Urinary bladder (tissue), 4 donors: ENCODE measurements at regions not wholly inside any gene's neighbourhood (a gene's known extent, or its start where the extent isn't known, plus 50 kb on each side); places are given as distances from the start of the nearest gene placed in this dataset. TPM values are rescaled to one million over a fixed set of nuclear protein-coding genes. Genes with fewer than 3 reads are reported as not detected.
"Not testable (repeated sequence)": the region's sequence is repeated elsewhere in the genome, so short reads cannot be mapped to it uniquely, and the experiment has no call there.

ENCODE experiments used
- DNase-seq: peaks from one replicate; pipeline ENCODE4 v3.0.0-alpha.2; 2015; ENCODE audit errors: extremely low spot score
- H3K27ac ChIP-seq: one replicate; pipeline ENCODE4 v1.5.1; 2013; ENCODE audit warnings: low read depth, mild to moderate bottlenecking, moderate library complexity
- H3K36me3 ChIP-seq: one replicate; pipeline ENCODE4 v1.6.1; 2013; ENCODE audit warnings: mild to moderate bottlenecking, moderate library complexity; ENCODE audit not compliant: insufficient read depth
- H3K4me1 ChIP-seq: one replicate; pipeline ENCODE4 v1.6.1; 2013; ENCODE audit warnings: mild to moderate bottlenecking, moderate library complexity; ENCODE audit not compliant: insufficient read depth
- H3K4me3 ChIP-seq: one replicate; pipeline ENCODE4 v1.5.1; 2013; ENCODE audit warnings: low read depth, low read length
- WGBS: extraction: QIAGEN DNeasy Blood & Tissue Kit; methylation state at CpG from one replicate; pipeline ENCODE4 v1.1.7; 2013; 5-methylcytosine and 5-hydroxymethylcytosine counted together
- small RNA-seq: library from RNA; depleted of rRNA; stranded (forward); fragments of <200 nt; gene quantifications from one replicate; pipeline ENCODE3, GENCODE V24; 2014
- donor health status: healthy with polysubstance abuse.
- donor health status: healthy.

GRCh38 chr10:29698773-29699490 lies 64.2 kb upstream of the SVIL start:
- Histone ChIP-seq H3K4me3 (no peak overlapping the region), H3K36me3 (no peaks in the 10 kb centered on the region), H3K27ac (no peak overlapping the region), H3K4me1 (no peaks in the 10 kb centered on the region)
- no peak for DNase-seq
- 86% methylated on average over 8 of the region's 8 CpGs for WGBS

- not testable (repeated sequence) for H3K4me1 ChIP-seq, H3K4me3 ChIP-seq, H3K36me3 ChIP-seq, DNase-seq, H3K27ac ChIP-seq
- 93% methylated on average over 30 of the region's 30 CpGs for WGBS
Measured at GRCh38 chr10:29696581-29696980, 61.8 kb upstream of the SVIL start.

DNA sequence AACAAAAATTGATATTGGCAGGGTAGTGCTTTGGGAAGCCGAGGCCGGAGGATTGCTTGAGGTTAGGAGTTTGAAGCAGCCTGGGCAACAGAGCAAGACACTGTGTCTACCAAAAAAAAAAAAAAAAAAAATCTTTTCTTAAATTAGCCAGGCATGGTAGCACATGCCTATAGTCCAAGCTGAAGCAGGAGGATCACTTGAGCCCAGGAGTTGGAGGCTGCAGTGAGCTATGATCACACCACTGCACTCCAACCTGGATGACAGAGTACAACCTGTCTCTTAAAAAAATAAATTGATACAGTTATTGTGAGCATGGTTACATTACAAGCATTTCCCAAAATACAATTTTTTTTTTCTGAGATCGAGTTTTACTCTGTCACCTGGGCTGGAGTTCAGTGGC lies 59.4 kb upstream of the SVIL start:
- DNase-seq: no peak
- H3K4me1 ChIP-seq: no peaks in the 10 kb centered on the region
- no peak overlapping the region for H3K27ac ChIP-seq
- WGBS: 90% methylated on average over 3 of the region's 3 CpGs
- H3K36me3 ChIP-seq: no peaks in the 10 kb centered on the region
- H3K4me3 ChIP-seq: no peak overlapping the region

GRCh38 chr10:29692121-29692539 lies 57.4 kb upstream of the SVIL start:
- H3K4me1 ChIP-seq: no peaks in the 10 kb centered on the region
- WGBS: 25% methylated on average over 5 of the region's 5 CpGs
- H3K4me3 ChIP-seq: no peak overlapping the region

GRCh38 chr10:29691564-29692072 lies 56.8 kb upstream of the SVIL start:
- Histone ChIP-seq H3K27ac (no peak overlapping the region), H3K4me3 (no peak overlapping the region), H3K36me3 (no peaks in the 10 kb centered on the region), H3K4me1 (no peaks in the 10 kb centered on the region)
- 17% methylated on average over 5 of the region's 5 CpGs for whole genome bisulfite sequencing
- no peak for DNase-seq

More at GRCh38 chr10:29692121-29692539, 57.4 kb upstream of the SVIL start:
- H3K27ac ChIP-seq: no peak overlapping the region
- DNase-seq: no peak
- H3K36me3 ChIP-seq: no peaks in the 10 kb centered on the region

GRCh38 chr10:29689001-29689400 lies 54.2 kb upstream of the SVIL start:
- DNase-seq: no peak
- WGBS: 57% methylated on average over 7 of the region's 7 CpGs
- Histone ChIP-seq H3K4me3 (no peak overlapping the region), H3K4me1 (no peaks in the 10 kb centered on the region), H3K36me3 (no peaks in the 10 kb centered on the region), H3K27ac (no peak overlapping the region)

- no peak overlapping the region for H3K27ac ChIP-seq
- WGBS: 35% methylated on average over 7 of the region's 7 CpGs
- no peak for DNase-seq
- H3K4me3 ChIP-seq: no peak overlapping the region
- H3K4me1 ChIP-seq: no peaks in the 10 kb centered on the region
- H3K36me3 ChIP-seq: no peaks in the 10 kb centered on the region
Measured at GRCh38 chr10:29688230-29688661, 53.5 kb upstream of the SVIL start.

- Histone ChIP-seq H3K36me3 (no peaks in the 10 kb centered on the region), H3K4me3 (no peak overlapping the region), H3K27ac (no peak overlapping the region), H3K4me1 (no peaks in the 10 kb centered on the region)
- no peak for DNase-seq
- WGBS: 83% methylated on average over 10 of the region's 10 CpGs
Measured at GRCh38 chr10:29687421-29688164, 52.8 kb upstream of the SVIL start.

DNA sequence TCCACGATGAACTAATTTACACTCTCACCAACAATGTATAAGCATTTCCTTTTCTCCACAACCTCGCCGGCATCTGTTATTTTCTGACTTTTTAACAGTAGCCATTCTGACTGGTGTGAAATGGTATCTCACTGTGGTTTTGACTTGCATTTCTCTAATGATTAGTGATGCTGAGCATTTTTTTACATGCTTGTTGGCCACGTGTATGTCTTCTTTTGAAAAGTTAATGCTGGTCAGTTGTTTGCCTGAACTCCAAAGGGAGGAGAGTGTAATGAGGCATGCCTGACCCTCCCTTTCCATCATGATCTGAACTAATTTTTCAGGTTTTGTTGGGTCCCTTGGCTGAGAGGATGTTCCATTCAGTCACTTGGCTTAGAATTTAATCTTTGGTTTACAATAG lies 50.7 kb upstream of the SVIL start:
- Histone ChIP-seq H3K27ac (no peak overlapping the region), H3K36me3 (no peaks in the 10 kb centered on the region), H3K4me1 (no peaks in the 10 kb centered on the region), H3K4me3 (no peak overlapping the region)
- DNase-seq: no peak
- 85% methylated on average over 4 of the region's 4 CpGs for WGBS

Small RNA genes lying in the stretch of these regions (small RNA-seq; reads per million reads assigned to genes)
- not detected for gene CKS1BP2
- gene RNU6-908P: not detected
